ENCODE measurements at regions not wholly inside any gene's neighbourhood (a gene's known extent, or its start where the extent isn't known, plus 50 kb on each side); places are given as distances from the start of the nearest gene placed in this dataset.
A peak's percentile ranks its signal among the peaks of the same experiment; 100 is the strongest.

GRCh38 chr10:4677296-4678021 lies 148.5 kb upstream of the AKR1E2 start:
- no peak for TF ChIP-seq EZH2 (IDR thresholded peaks at IDR 0.05; ENCODE audit: low read depth)
- TF ChIP-seq CTCF (conservative IDR thresholded peaks at IDR 0.05): no peak
- Histone ChIP-seq H3K4me2 (peak overlapping the region; percentile 54), H3K9me3 (ENCODE audit: insufficient read depth, low read depth) (no peaks in the 10 kb centered on the region), H3K4me3 (peak overlapping the region; percentile 16; the same call in 1 of the 2 replicates), H3K27me3 (ENCODE audit: insufficient read depth, low read depth) (no peaks in the 10 kb centered on the region), H3F3A (ENCODE audit: insufficient read depth, low read depth) (peaks cover 6% of the 10 kb centered on the region; the same call in 1 of the 2 replicates), H3K79me2 (ENCODE audit: low read depth) (no peaks in the 10 kb centered on the region), H3K4me1 (replicated peaks; ENCODE audit: insufficient read depth) (peaks cover 19% of the 10 kb centered on the region), H3K36me3 (ENCODE audit: low read depth) (no peaks in the 10 kb centered on the region), H3K9me2 (ENCODE audit: insufficient read depth) (no peaks in the 10 kb centered on the region), H3K27ac (peak overlapping the region; percentile 89), H2AFZ (0 out of 2 replicates have a peak overlapping the region, but pooled peaks have one; percentile 42), H4K20me1 (ENCODE audit: insufficient read depth) (no peaks in the 10 kb centered on the region)
- intact Hi-C loops (cut with micrococcal nuclease; ENCODE audit: unreplicated experiment): no loop called here
- peak in 1 of 2 experiments; percentile 70 for DNase-seq
- POLR2A ChIA-PET (ENCODE audit: unreplicated experiment): interaction anchor here (0.6 kb wide), 1 partner anchor 795 kb away, joined by 3 read pairs; no protein-coding TSS in a partner anchor
- CTCF ChIA-PET: no interaction called here
- BruUV-seq (replicated peaks): no TSS peak

GRCh38 chr10:4676566-4676965 lies 149.4 kb upstream of the AKR1E2 start:
- Histone ChIP-seq H3K9me2 (ENCODE audit: insufficient read depth) (no peaks in the 10 kb centered on the region), H3K4me3 (no peak overlapping the region), H4K20me1 (ENCODE audit: insufficient read depth) (no peaks in the 10 kb centered on the region), H3K4me1 (replicated peaks; ENCODE audit: insufficient read depth) (peaks cover 19% of the 10 kb centered on the region), H3K27me3 (ENCODE audit: insufficient read depth, low read depth) (no peaks in the 10 kb centered on the region), H3K27ac (no peak overlapping the region), H3K4me2 (no peak overlapping the region), H3F3A (ENCODE audit: insufficient read depth, low read depth) (peaks cover 6% of the 10 kb centered on the region; the same call in 1 of the 2 replicates), H2AFZ (no peak overlapping the region), H3K79me2 (ENCODE audit: low read depth) (no peaks in the 10 kb centered on the region), H3K9me3 (ENCODE audit: insufficient read depth, low read depth) (no peaks in the 10 kb centered on the region), H3K36me3 (ENCODE audit: low read depth) (no peaks in the 10 kb centered on the region)
- BruUV-seq (replicated peaks): no TSS peak
- TF ChIP-seq CTCF (conservative IDR thresholded peaks at IDR 0.05) (no peak), EZH2 (IDR thresholded peaks at IDR 0.05; ENCODE audit: low read depth) (no peak)
- CTCF ChIA-PET: no interaction called here
- POLR2A ChIA-PET (ENCODE audit: unreplicated experiment): no interaction called here
- no peak for DNase-seq
- intact Hi-C loops (cut with micrococcal nuclease; ENCODE audit: unreplicated experiment): no loop called here

- H3K27me3 ChIP-seq (ENCODE audit: insufficient read depth, low read depth): no peaks in the 10 kb centered on the region
- H3K9me3 ChIP-seq (ENCODE audit: insufficient read depth, low read depth): no peaks in the 10 kb centered on the region
- peaks cover 19% of the 10 kb centered on the region for H3K4me1 ChIP-seq (replicated peaks; ENCODE audit: insufficient read depth)
- H3K36me3 ChIP-seq (ENCODE audit: low read depth): no peaks in the 10 kb centered on the region
- no peak overlapping the region for H3K4me3 ChIP-seq
- BruUV-seq (replicated peaks): no TSS peak
- ChIA-PET CTCF (interaction anchor here (0.7 kb wide), 1 partner anchor 31 kb away, joined by 3 read pairs; no protein-coding TSS in a partner anchor), POLR2A (ENCODE audit: unreplicated experiment) (no interaction called here)
- H2AFZ ChIP-seq: no peak overlapping the region
- intact Hi-C loops (cut with micrococcal nuclease; ENCODE audit: unreplicated experiment): no loop called here
- TF ChIP-seq CTCF (conservative IDR thresholded peaks at IDR 0.05) (no peak), EZH2 (IDR thresholded peaks at IDR 0.05; ENCODE audit: low read depth) (no peak)
- peaks cover 6% of the 10 kb centered on the region; the same call in 1 of the 2 replicates for H3F3A ChIP-seq (ENCODE audit: insufficient read depth, low read depth)
- no peak overlapping the region for H3K27ac ChIP-seq
- H3K79me2 ChIP-seq (ENCODE audit: low read depth): no peaks in the 10 kb centered on the region
- no peaks in the 10 kb centered on the region for H4K20me1 ChIP-seq (ENCODE audit: insufficient read depth)
- no peak overlapping the region for H3K4me2 ChIP-seq
- DNase-seq: no peak
- no peaks in the 10 kb centered on the region for H3K9me2 ChIP-seq (ENCODE audit: insufficient read depth)
These were observed 150.2 kb upstream of the AKR1E2 start for GRCh38 chr10:4675808-4676207.
